ENCODE measurements at regions not wholly inside any gene's neighbourhood (a gene's known extent, or its start where the extent isn't known, plus 50 kb on each side); places are given as distances from the start of the nearest gene placed in this dataset.

DNA sequence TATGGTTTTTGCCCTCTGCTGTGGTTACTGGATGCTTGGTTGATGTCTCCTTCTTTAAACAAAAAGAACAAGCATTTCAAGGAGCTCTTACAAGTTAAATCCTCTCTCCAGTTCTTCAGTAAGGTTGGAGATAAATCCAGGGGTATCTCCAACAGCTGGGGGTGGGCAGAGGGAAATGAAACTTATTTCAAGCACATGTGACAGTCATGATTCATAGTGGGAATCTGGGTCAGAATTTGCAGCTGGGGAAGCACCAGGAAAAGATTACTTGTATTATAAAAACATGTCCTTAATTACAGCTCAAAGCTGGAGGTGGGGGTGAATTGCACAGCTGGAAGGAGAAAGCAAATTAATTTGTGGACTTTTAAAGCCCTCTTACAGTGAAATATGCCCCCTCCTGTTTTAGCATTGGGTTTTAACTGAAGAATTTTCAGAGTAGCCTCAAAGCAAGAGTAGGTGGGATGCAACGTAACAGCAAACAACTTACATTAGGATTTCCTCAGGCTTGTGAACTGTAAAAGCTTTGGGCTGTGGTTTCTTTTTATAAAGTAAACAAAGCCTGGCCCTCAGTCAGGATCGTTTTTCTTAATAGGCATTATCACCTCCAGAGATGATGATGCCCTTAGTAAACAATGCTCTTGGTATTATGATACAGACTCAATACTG lies 596.4 kb downstream of the NYAP2 start:
- TF ChIP-seq EZH2 (IDR thresholded peaks at IDR 0.05; ENCODE audit: insufficient read depth, poor library complexity, severe bottlenecking) (no peak), EZH2phosphoT487 (IDR thresholded peaks at IDR 0.05; ENCODE audit: insufficient read depth, low read depth) (no peak)

All from GM23248 (cell line).